Uterus (tissue), 3 donors: ENCODE measurements at regions not wholly inside any gene's neighbourhood (a gene's known extent, or its start where the extent isn't known, plus 50 kb on each side); places are given as distances from the start of the nearest gene placed in this dataset.

Source experiments
- DNase-seq, 2 donors: peaks; one replicate each; pipeline ENCODE4 v3.0.0-alpha.2; 2019 to 2020
- H3K27ac ChIP-seq, 2 donors: fragments of 200-600 bp; sonication (generic); 1 replicate in 1 of 2; 2 replicates in 1 of 2; pipeline ENCODE4 v1.5.1; 2016 to 2018
- H3K27me3 ChIP-seq, 2 donors: fragments of 200-600 bp; sonication (generic); one replicate each; pipeline ENCODE4 v1.5.1; 2018 to 2019; ENCODE audit warnings: control low read depth in 1 of 2
- H3K36me3 ChIP-seq, 2 donors: fragments of 200-600 bp; sonication (generic); one replicate each; pipeline ENCODE4 v1.5.1; 2019; ENCODE audit warnings: control low read depth in 1 of 2
- H3K4me1 ChIP-seq, 2 donors: fragments of 200-600 bp; sonication (generic); one replicate each; pipeline ENCODE4 v1.5.1; 2018 to 2019; ENCODE audit warnings: control low read depth in 1 of 2
- H3K4me3 ChIP-seq, 2 donors: fragments of 200-600 bp; sonication (generic); 1 replicate in 1 of 2; 2 replicates in 1 of 2; pipeline ENCODE4 v1.5.1; 2018 to 2019; ENCODE audit warnings: mild to moderate bottlenecking in 1 of 2
- H3K9me3 ChIP-seq, 2 donors: fragments of 200-600 bp; sonication (generic); one replicate each; pipeline ENCODE4 v1.5.1; 2019; ENCODE audit warnings: control low read depth in 1 of 2
- POLR2A ChIP-seq, 2 donors: fragments of 450-650 bp; IDR thresholded peaks; one replicate each; pipeline ENCODE4 v1.6.1; 2016; ENCODE audit warnings: antibody characterized with exemption in 2 of 2, mild to moderate bottlenecking in 1 of 2, moderate library complexity in 1 of 2
- intact Hi-C: fragments of 100-400 bp; cut with DNase I; formaldehyde crosslinking; loops from one replicate; pipeline ENCODE4 v1.15.1; 2023; ENCODE audit warnings: low total_unique reads
- TF ChIP-seq, protein P1 (sequence below), 4 experiments: fragments of 200-600 bp in 2 of 4; fragments of 450-650 bp in 2 of 4; sonication (generic) in 2 of 4; IDR thresholded peaks; one replicate each; pipeline ENCODE4 v1.5.1; 2016 to 2019; ENCODE audit warnings: antibody characterized with exemption in 4 of 4, mild to moderate bottlenecking in 2 of 4, moderate library complexity in 1 of 4
- donor health status: DM: yes; HTN: yes; CAD: no.

DNA sequence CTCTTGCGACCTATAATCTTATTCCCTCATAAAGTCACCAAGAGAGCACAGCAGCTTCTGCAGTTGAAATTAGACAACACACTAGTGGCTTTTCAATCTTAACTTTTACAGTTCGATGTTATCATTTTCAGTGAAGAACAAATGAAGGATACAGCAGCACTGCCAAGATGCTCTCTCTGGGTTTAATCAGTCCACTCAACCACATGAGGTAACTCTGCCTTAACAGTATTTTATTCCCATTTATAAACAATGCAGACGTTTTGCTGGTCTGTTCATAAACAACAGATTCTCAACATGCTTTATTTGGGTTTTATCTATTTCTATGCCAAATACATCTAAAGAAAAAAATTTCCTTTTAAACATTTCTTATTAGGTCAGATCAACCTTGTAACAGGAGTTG is 646.0 kb upstream of the FAM241A start:
- intact Hi-C loops: no loop called here
- no peak overlapping the region for H3K27ac ChIP-seq
- no peaks in the 10 kb centered on the region for H3K36me3 ChIP-seq
- no peaks in the 10 kb centered on the region for H3K27me3 ChIP-seq
- no peaks in the 10 kb centered on the region for H3K4me1 ChIP-seq
- no peak for DNase-seq
- no peak for TF ChIP-seq POLR2A (IDR thresholded peaks at IDR 0.05)
- TF ChIP-seq, protein P1, sequence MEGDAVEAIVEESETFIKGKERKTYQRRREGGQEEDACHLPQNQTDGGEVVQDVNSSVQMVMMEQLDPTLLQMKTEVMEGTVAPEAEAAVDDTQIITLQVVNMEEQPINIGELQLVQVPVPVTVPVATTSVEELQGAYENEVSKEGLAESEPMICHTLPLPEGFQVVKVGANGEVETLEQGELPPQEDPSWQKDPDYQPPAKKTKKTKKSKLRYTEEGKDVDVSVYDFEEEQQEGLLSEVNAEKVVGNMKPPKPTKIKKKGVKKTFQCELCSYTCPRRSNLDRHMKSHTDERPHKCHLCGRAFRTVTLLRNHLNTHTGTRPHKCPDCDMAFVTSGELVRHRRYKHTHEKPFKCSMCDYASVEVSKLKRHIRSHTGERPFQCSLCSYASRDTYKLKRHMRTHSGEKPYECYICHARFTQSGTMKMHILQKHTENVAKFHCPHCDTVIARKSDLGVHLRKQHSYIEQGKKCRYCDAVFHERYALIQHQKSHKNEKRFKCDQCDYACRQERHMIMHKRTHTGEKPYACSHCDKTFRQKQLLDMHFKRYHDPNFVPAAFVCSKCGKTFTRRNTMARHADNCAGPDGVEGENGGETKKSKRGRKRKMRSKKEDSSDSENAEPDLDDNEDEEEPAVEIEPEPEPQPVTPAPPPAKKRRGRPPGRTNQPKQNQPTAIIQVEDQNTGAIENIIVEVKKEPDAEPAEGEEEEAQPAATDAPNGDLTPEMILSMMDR (IDR thresholded peaks at IDR 0.05): no peak
- no peak overlapping the region for H3K4me3 ChIP-seq
- H3K9me3 ChIP-seq: no peaks in the 10 kb centered on the region

GRCh38 chr4:111499706-111500105 is 645.5 kb upstream of the FAM241A start:
- DNase-seq: no peak
- Histone ChIP-seq H3K4me3 (no peak overlapping the region), H3K9me3 (no peaks in the 10 kb centered on the region), H3K36me3 (no peaks in the 10 kb centered on the region), H3K4me1 (no peaks in the 10 kb centered on the region), H3K27ac (no peak overlapping the region), H3K27me3 (no peaks in the 10 kb centered on the region)
- intact Hi-C loops: no loop called here
- TF ChIP-seq, protein P1 (IDR thresholded peaks at IDR 0.05): no peak
- no peak for TF ChIP-seq POLR2A (IDR thresholded peaks at IDR 0.05)

DNA sequence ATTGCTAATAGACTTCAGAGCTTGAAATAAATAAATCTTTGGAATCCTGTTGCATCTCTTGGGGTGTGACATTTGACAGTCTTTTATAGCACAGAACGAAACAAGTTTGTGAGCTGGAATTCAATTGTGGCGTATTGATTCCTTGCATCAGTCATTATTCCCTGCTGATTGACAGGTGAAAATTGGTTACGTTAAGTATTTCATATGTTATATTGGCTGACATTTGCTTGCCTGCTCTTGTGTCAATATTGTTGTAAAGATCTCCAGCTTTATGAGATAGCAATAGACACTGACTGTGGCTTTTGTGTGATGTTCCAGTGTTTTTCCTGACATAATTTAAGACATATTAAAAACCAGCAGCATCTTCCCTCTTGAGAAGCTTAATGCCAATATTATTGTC is 644.4 kb upstream of the FAM241A start:
- no peaks in the 10 kb centered on the region for H3K27me3 ChIP-seq
- H3K36me3 ChIP-seq: no peaks in the 10 kb centered on the region
- H3K4me1 ChIP-seq: no peaks in the 10 kb centered on the region
- no peaks in the 10 kb centered on the region for H3K9me3 ChIP-seq
- no peak for DNase-seq
- intact Hi-C loops: no loop called here
- no peak overlapping the region for H3K27ac ChIP-seq
- H3K4me3 ChIP-seq: no peak overlapping the region
- TF ChIP-seq POLR2A (IDR thresholded peaks at IDR 0.05): no peak
- TF ChIP-seq, protein P1 (IDR thresholded peaks at IDR 0.05): no peak

- intact Hi-C loops: no loop called here
- DNase-seq: no peak
- TF ChIP-seq, protein P1 (IDR thresholded peaks at IDR 0.05): no peak
- no peak for TF ChIP-seq POLR2A (IDR thresholded peaks at IDR 0.05)
These were observed 643.3 kb upstream of the FAM241A start for GRCh38 chr4:111501946-111502345.

GRCh38 chr4:111502626-111503025 is 642.6 kb upstream of the FAM241A start:
- DNase-seq: no peak
- H3K27me3 ChIP-seq: no peaks in the 10 kb centered on the region
- H3K4me3 ChIP-seq: no peak overlapping the region
- H3K9me3 ChIP-seq: no peaks in the 10 kb centered on the region
- H3K36me3 ChIP-seq: no peaks in the 10 kb centered on the region
- no peak overlapping the region for H3K27ac ChIP-seq
- intact Hi-C loops: no loop called here
- no peak for TF ChIP-seq POLR2A (IDR thresholded peaks at IDR 0.05)
- TF ChIP-seq, protein P1 (IDR thresholded peaks at IDR 0.05): no peak
- H3K4me1 ChIP-seq: no peaks in the 10 kb centered on the region

More at GRCh38 chr4:111501946-111502345, 643.3 kb upstream of the FAM241A start:
- no peak overlapping the region for H3K4me3 ChIP-seq
- no peaks in the 10 kb centered on the region for H3K27me3 ChIP-seq
- H3K27ac ChIP-seq: no peak overlapping the region
- no peaks in the 10 kb centered on the region for H3K4me1 ChIP-seq
- no peaks in the 10 kb centered on the region for H3K36me3 ChIP-seq
- H3K9me3 ChIP-seq: no peaks in the 10 kb centered on the region
